Gastrocnemius medialis (tissue), 4 donors: ENCODE measurements at regions not wholly inside any gene's neighbourhood (a gene's known extent, or its start where the extent isn't known, plus 50 kb on each side); places are given as distances from the start of the nearest gene placed in this dataset.
"Not testable (repeated sequence)": the region's sequence is repeated elsewhere in the genome, so short reads cannot be mapped to it uniquely, and the experiment has no call there.

Experiments
- ATAC-seq, 2 donors: fragments of 150-250 bp; one replicate each; pipeline ENCODE4 v1.9.1; 2016
- DNase-seq, 2 donors: peaks; one replicate each; pipeline ENCODE4 v3.0.0-alpha.2; 2019
- H3K27ac ChIP-seq, 4 donors: fragments of 200-600 bp; sonication (generic); 1 replicate in 1 of 4; 2 replicates in 3 of 4; pipeline ENCODE4 v1.5.1; 2016 to 2018; ENCODE audit warnings: mild to moderate bottlenecking in 2 of 4, moderate library complexity in 1 of 4
- H3K27me3 ChIP-seq, 3 donors: fragments of 200-600 bp; sonication (generic) in 2 of 3; 1 replicate in 1 of 3; 2 replicates in 2 of 3; pipeline versions ENCODE4 v1.5.1 to v1.6.0; 2016 to 2019; ENCODE audit warnings: mild to moderate bottlenecking in 1 of 3, moderate library complexity in 1 of 3
- H3K36me3 ChIP-seq, 2 donors: fragments of 200-600 bp; sonication (generic) in 1 of 2; one replicate each; pipeline ENCODE4 v1.5.1; 2017 to 2018
- H3K4me1 ChIP-seq, 2 donors: fragments of 200-600 bp; sonication (generic) in 1 of 2; one replicate each; pipeline ENCODE4 v1.5.1; 2016 to 2017; ENCODE audit warnings: mild to moderate bottlenecking in 2 of 2
- H3K4me3 ChIP-seq, 4 donors: fragments of 200-600 bp; sonication (generic) in 3 of 4; 1 replicate in 1 of 4; 2 replicates in 3 of 4; pipeline ENCODE4 v1.5.1; 2016 to 2019; ENCODE audit warnings: mild to moderate bottlenecking in 2 of 4
- H3K9me3 ChIP-seq, 3 donors: fragments of 200-600 bp; sonication (generic) in 2 of 3; 1 replicate in 1 of 3; 2 replicates in 2 of 3; pipeline ENCODE4 v1.5.1; 2016 to 2019
- POLR2A ChIP-seq, 2 donors: fragments of 450-650 bp; IDR thresholded peaks; one replicate each; pipeline ENCODE4 v1.6.1; 2017; ENCODE audit warnings: antibody characterized with exemption in 2 of 2, mild to moderate bottlenecking in 2 of 2, moderate library complexity in 2 of 2
- in situ Hi-C, 4 donors: fragments of 200-750 bp; cut with MboI; loops; one replicate each; pipeline versions ENCODE4 v1.15.0 to v1.8.0; 2017; ENCODE audit warnings: low sequenced_read_pairs in 4 of 4
- intact Hi-C: fragments of 100-400 bp; cut with DNase I; formaldehyde crosslinking; loops from one replicate; pipeline ENCODE4 v1.15.1; 2023; ENCODE audit warnings: low total_unique reads
- TF ChIP-seq, protein P1 (sequence below), 5 experiments: fragments of 450-650 bp in 3 of 5; fragments of 200-600 bp in 2 of 5; sonication (generic) in 2 of 5; IDR thresholded peaks in 4 of 5; conservative IDR thresholded peaks in 1 of 5; 1 replicate in 4 of 5; 2 replicates in 1 of 5; pipeline ENCODE4 v1.5.1; 2016 to 2019; ENCODE audit warnings: antibody characterized with exemption in 5 of 5, mild to moderate bottlenecking in 3 of 5, moderate library complexity in 3 of 5

DNA sequence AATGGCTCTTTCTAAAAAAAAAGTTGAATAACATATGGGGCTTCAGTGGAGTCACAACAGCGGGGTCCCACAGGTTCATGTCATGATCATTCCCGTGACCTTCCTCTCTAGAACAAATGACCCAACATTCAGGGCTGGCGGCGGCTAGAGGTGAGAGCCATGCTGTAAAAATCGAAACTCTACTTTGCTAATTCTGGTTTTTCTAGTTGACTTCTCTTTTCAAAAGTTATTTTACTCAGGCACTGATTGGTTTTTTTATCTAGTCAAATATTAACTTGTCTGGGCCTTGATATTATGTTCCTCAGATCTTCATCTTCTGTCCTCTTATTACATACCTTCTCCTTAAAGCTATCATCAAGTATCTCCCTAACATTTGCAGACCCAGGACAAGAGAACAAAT, 402.9 kb upstream of the SOX5 start:
- H3K4me3 ChIP-seq = no peak overlapping the region
- no peaks in the 10 kb centered on the region for H3K9me3 ChIP-seq
- no peaks in the 10 kb centered on the region for H3K36me3 ChIP-seq
- no peaks in the 10 kb centered on the region for H3K4me1 ChIP-seq
- no peak for ATAC-seq
- in situ Hi-C loops (no loop called here), intact Hi-C loops (no loop called here)
- H3K27me3 ChIP-seq = no peaks in the 10 kb centered on the region
- TF ChIP-seq POLR2A (IDR thresholded peaks at IDR 0.05) = no peak
- TF ChIP-seq, protein P1, sequence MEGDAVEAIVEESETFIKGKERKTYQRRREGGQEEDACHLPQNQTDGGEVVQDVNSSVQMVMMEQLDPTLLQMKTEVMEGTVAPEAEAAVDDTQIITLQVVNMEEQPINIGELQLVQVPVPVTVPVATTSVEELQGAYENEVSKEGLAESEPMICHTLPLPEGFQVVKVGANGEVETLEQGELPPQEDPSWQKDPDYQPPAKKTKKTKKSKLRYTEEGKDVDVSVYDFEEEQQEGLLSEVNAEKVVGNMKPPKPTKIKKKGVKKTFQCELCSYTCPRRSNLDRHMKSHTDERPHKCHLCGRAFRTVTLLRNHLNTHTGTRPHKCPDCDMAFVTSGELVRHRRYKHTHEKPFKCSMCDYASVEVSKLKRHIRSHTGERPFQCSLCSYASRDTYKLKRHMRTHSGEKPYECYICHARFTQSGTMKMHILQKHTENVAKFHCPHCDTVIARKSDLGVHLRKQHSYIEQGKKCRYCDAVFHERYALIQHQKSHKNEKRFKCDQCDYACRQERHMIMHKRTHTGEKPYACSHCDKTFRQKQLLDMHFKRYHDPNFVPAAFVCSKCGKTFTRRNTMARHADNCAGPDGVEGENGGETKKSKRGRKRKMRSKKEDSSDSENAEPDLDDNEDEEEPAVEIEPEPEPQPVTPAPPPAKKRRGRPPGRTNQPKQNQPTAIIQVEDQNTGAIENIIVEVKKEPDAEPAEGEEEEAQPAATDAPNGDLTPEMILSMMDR (IDR thresholded peaks at IDR 0.05 in 4 of 5, conservative IDR thresholded peaks at IDR 0.05 in 1 of 5) = no peak
- H3K27ac ChIP-seq = no peak overlapping the region
- DNase-seq = no peak

DNA sequence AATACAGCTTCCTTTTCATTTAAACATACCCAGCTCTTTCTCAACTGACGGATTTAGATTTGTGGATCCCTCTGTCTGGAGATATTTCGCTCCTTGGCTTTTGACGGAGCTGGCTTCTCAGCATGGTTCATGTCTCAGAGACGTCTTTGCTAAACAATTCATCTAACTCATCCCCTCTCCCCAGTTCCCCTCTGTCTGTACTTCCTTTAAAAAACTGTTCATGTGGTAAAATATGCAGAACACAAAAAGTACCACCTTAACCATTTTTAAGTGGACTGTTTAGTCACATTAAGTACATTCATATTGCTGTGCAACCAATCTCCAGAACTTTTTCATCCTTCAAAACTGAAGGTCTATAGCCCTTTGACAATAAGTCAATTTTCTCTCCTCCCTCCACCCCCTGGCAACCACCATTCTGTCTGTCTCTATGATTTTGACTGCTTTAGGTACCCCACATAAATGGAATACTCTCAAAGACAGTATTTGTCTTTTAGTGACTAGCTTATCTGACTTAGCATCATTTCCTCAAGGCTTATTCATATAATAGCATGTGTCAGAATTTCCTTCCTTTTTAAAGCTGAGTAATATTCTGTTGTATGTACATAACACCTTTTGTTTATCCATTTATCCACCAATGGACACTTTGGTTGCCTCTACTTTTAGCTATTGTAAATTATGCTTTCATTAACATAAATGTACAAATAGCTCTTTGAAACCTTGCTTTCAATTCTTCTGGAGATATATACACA, 399.8 kb upstream of the SOX5 start:
- no peak for ATAC-seq
- H3K4me3 ChIP-seq = no peak overlapping the region

DNA sequence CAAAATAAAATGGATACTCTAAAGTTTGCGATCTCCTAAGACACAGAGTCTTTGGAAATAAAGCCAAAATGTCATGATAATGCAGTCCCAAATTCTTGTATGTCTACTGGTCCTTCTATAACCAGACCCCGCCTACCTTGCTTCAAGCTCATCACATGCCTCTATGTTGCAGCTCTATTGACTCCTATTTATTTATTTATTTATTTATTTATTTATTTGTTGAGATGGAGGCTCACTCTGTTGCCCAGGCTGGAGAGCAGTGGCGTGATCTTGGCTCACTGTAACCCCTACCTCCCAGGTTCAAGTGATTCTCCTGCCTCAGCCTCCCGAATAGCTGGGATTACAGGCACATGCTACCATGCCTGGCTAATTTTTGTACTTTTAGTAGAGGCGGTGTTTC, 398.7 kb upstream of the SOX5 start:
- H3K27me3 ChIP-seq, H3K4me1 ChIP-seq, DNase-seq, ATAC-seq, H3K9me3 ChIP-seq, H3K36me3 ChIP-seq, H3K4me3 ChIP-seq, intact Hi-C loops, H3K27ac ChIP-seq, in situ Hi-C loops: not testable (repeated sequence)

More for the DNA sequence above, 399.8 kb upstream of the SOX5 start:
- H3K27me3 ChIP-seq = no peaks in the 10 kb centered on the region
- H3K36me3 ChIP-seq = no peaks in the 10 kb centered on the region
- no peaks in the 10 kb centered on the region for H3K4me1 ChIP-seq
- DNase-seq = no peak
- TF ChIP-seq, protein P1 (IDR thresholded peaks at IDR 0.05 in 4 of 5, conservative IDR thresholded peaks at IDR 0.05 in 1 of 5) = no peak
- no peak for TF ChIP-seq POLR2A (IDR thresholded peaks at IDR 0.05)
- intact Hi-C loops (no loop called here), in situ Hi-C loops (no loop called here)
- no peak overlapping the region for H3K27ac ChIP-seq
- H3K9me3 ChIP-seq = no peaks in the 10 kb centered on the region

DNA sequence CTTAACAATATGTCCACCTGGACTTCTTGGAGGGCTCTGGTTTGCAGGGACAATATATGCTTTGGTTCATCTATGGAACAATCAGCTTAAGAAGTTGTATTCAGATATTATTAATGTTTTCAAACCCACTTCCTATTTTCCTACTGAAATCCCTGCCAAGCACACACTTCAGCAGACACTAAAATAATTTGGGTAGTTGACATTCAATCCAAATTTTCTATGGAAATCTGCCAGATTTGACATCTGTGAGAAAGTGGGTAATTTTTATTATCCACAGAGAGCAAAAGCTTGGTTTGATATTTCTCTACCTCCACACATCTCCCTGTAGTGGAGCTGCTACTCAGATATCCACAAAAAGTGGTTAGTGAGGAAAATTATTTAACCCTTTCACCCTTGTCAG, 378.8 kb upstream of the SOX5 start:
- no peak for TF ChIP-seq POLR2A (IDR thresholded peaks at IDR 0.05)
- TF ChIP-seq, protein P1 (IDR thresholded peaks at IDR 0.05 in 4 of 5, conservative IDR thresholded peaks at IDR 0.05 in 1 of 5) = no peak
- no peak for DNase-seq
- H3K36me3 ChIP-seq = no peaks in the 10 kb centered on the region
- no peak overlapping the region for H3K4me3 ChIP-seq
- in situ Hi-C loops = no loop called here
- no peak for ATAC-seq
- no peaks in the 10 kb centered on the region for H3K9me3 ChIP-seq
- no peak overlapping the region for H3K27ac ChIP-seq
- no peaks in the 10 kb centered on the region for H3K27me3 ChIP-seq
- intact Hi-C loops = no loop called here
- H3K4me1 ChIP-seq = peaks cover 0 to 3% of the 10 kb centered on the region in 2 donors

DNA sequence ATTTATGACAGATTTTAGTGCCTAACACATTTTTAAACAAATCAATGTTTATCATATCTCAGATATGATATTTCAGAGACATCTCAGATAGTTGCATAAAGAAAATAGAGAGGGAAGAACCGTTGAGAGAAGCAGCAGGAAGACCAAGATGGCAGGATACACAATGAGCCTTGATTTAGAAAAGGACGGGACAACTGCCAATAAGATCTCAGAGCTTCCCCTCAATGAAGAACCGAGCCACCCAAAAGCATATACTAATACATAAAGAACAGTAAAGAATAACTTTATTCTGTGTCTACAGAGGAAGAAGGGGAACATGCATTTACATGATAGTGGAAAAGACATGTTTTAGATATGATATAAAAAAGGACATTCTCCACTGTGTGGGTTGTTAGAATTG, 375.9 kb upstream of the SOX5 start:
- intact Hi-C loops = no loop called here
- ATAC-seq (no peak), DNase-seq (no peak)
- in situ Hi-C loops = no loop called here
- TF ChIP-seq POLR2A (IDR thresholded peaks at IDR 0.05) = no peak
- TF ChIP-seq, protein P1 (IDR thresholded peaks at IDR 0.05 in 4 of 5, conservative IDR thresholded peaks at IDR 0.05 in 1 of 5) = no peak
- H3K4me1 ChIP-seq = peaks cover 0 to 3% of the 10 kb centered on the region in 2 donors
- no peak overlapping the region for H3K27ac ChIP-seq
- H3K4me3 ChIP-seq = no peak overlapping the region
- H3K27me3 ChIP-seq = no peaks in the 10 kb centered on the region
- no peaks in the 10 kb centered on the region for H3K9me3 ChIP-seq
- H3K36me3 ChIP-seq = no peaks in the 10 kb centered on the region
